Amygdala (tissue), 56 donors: ENCODE measurements at regions not wholly inside any gene's neighbourhood (a gene's known extent, or its start where the extent isn't known, plus 50 kb on each side); places are given as distances from the start of the nearest gene placed in this dataset.

Source experiments
- DNase-seq, 56 donors: peaks; one replicate each; lab custom pipeline; 2025; lab: John Stamatoyannopoulos, UW

- no peak for DNase-seq
These were observed 601.8 kb upstream of the ID2 start for GRCh38 chr2:8080063-8080462.

- no peak for DNase-seq
These were observed 600.7 kb upstream of the ID2 start for GRCh38 chr2:8081130-8081529.

- no peak for DNase-seq
These were observed 599.0 kb upstream of the ID2 start for GRCh38 chr2:8082840-8083239.

- no peak for DNase-seq
These were observed 595.5 kb upstream of the ID2 start for GRCh38 chr2:8086357-8086756.

- DNase-seq, result no peak
These were observed 594.9 kb upstream of the ID2 start for GRCh38 chr2:8086796-8087479.

GRCh38 chr2:8087480-8087840, 594.4 kb upstream of the ID2 start:
- no peak for DNase-seq

- no peak for DNase-seq
These were observed 593.0 kb upstream of the ID2 start for GRCh38 chr2:8088810-8089209.

- DNase-seq, result no peak
These were observed 592.3 kb upstream of the ID2 start for GRCh38 chr2:8089596-8089995.

- DNase-seq, result no peak
These were observed 590.8 kb upstream of the ID2 start for GRCh38 chr2:8090748-8091700.

GRCh38 chr2:8094526-8094925, 587.3 kb upstream of the ID2 start:
- DNase-seq, result peak in 9 of 56 donors; percentile 1 to 30 (median 20)

GRCh38 chr2:8095978-8096377, 585.9 kb upstream of the ID2 start:
- DNase-seq, result no peak

- no peak for DNase-seq
These were observed 585.4 kb upstream of the ID2 start for GRCh38 chr2:8096484-8096883.

GRCh38 chr2:8098476-8099266, 583.2 kb upstream of the ID2 start:
- DNase-seq, result no peak

GRCh38 chr2:8099267-8099582, 582.6 kb upstream of the ID2 start:
- DNase-seq, result no peak

- no peak for DNase-seq
These were observed 580.1 kb upstream of the ID2 start for GRCh38 chr2:8101614-8102277.

GRCh38 chr2:8102470-8102869, 579.4 kb upstream of the ID2 start:
- DNase-seq, result no peak

- DNase-seq, result no peak
These were observed 578.7 kb upstream of the ID2 start for GRCh38 chr2:8103085-8103708.

GRCh38 chr2:8107150-8107549, 574.7 kb upstream of the ID2 start:
- DNase-seq, result no peak

GRCh38 chr2:8107621-8108378, 574.1 kb upstream of the ID2 start:
- DNase-seq, result no peak

- no peak for DNase-seq
These were observed 571.1 kb upstream of the ID2 start for GRCh38 chr2:8110716-8111115.
